Fibroblast of skin of right biceps (primary cell): ENCODE measurements at regions not wholly inside any gene's neighbourhood (a gene's known extent, or its start where the extent isn't known, plus 50 kb on each side); places are given as distances from the start of the nearest gene placed in this dataset.
A peak's percentile ranks its signal among the peaks of the same experiment; 100 is the strongest.

Experiments
- DNase-seq: peaks from one replicate; pipeline ENCODE4 v3.0.0-alpha.2; 2013

GRCh38 chr15:85847031-85847430, 52.3 kb upstream of the KLHL25 start:
- DNase-seq = no peak

GRCh38 chr15:85849946-85850345, 55.2 kb upstream of the KLHL25 start:
- no peak for DNase-seq

- DNase-seq = no peak
Measured at GRCh38 chr15:85852969-85853368, 58.2 kb upstream of the KLHL25 start.

GRCh38 chr15:85854345-85855097, 59.8 kb upstream of the KLHL25 start:
- peak; percentile 56 for DNase-seq

GRCh38 chr15:85858586-85859375, 64.1 kb upstream of the KLHL25 start:
- peak; percentile 54 for DNase-seq

GRCh38 chr15:85859671-85860070, 64.9 kb upstream of the KLHL25 start:
- DNase-seq = no peak

- DNase-seq = no peak
Measured at GRCh38 chr15:85860394-85861161, 65.9 kb upstream of the KLHL25 start.

- DNase-seq = peak; percentile 40
Measured at GRCh38 chr15:85865070-85865684, 70.5 kb upstream of the KLHL25 start.

GRCh38 chr15:85867250-85867649, 72.5 kb upstream of the KLHL25 start:
- DNase-seq = no peak

- DNase-seq = no peak
Measured at GRCh38 chr15:85869124-85869523, 74.4 kb upstream of the KLHL25 start.

GRCh38 chr15:85870216-85871014, 75.7 kb upstream of the KLHL25 start:
- DNase-seq = no peak

GRCh38 chr15:85871545-85871944, 76.8 kb upstream of the KLHL25 start:
- no peak for DNase-seq

- peak; percentile 9 for DNase-seq
Measured at GRCh38 chr15:85872125-85872524, 77.4 kb upstream of the KLHL25 start.

GRCh38 chr15:85874236-85874635, 79.5 kb upstream of the KLHL25 start:
- no peak for DNase-seq

GRCh38 chr15:85875756-85876155, 81.0 kb upstream of the KLHL25 start:
- no peak for DNase-seq

GRCh38 chr15:85878828-85879225, 84.1 kb upstream of the KLHL25 start:
- DNase-seq = no peak

GRCh38 chr15:85879334-85880163, 84.8 kb upstream of the KLHL25 start:
- peak; percentile 41 for DNase-seq

- DNase-seq = no peak
Measured at GRCh38 chr15:85880501-85881190, 85.9 kb upstream of the KLHL25 start.

- DNase-seq = no peak
Measured at GRCh38 chr15:85886309-85886811, 91.6 kb upstream of the KLHL25 start.

GRCh38 chr15:85889956-85890619, 95.4 kb upstream of the KLHL25 start:
- DNase-seq = no peak
